Right atrium auricular region (tissue), 2 donors: ENCODE measurements at regions not wholly inside any gene's neighbourhood (a gene's known extent, or its start where the extent isn't known, plus 50 kb on each side); places are given as distances from the start of the nearest gene placed in this dataset.

Experiments
- DNase-seq: peaks from one replicate; pipeline ENCODE4 v3.0.0-alpha.2; 2019; ENCODE audit warnings: low spot score
- H3K27ac ChIP-seq, 2 donors: fragments of 200-600 bp; sonication (generic); 1 replicate in 1 of 2; 2 replicates in 1 of 2; pipeline ENCODE4 v1.5.1; 2016 to 2019
- H3K27me3 ChIP-seq, 2 donors: fragments of 200-600 bp; sonication (generic); one replicate each; pipeline versions ENCODE4 v1.5.1 to v1.6.0; 2017 to 2019
- H3K36me3 ChIP-seq: fragments of 200-600 bp; sonication (generic); one replicate; pipeline ENCODE4 v1.5.1; 2016
- H3K4me1 ChIP-seq, 2 donors: fragments of 200-600 bp; sonication (generic); one replicate each; pipeline versions ENCODE4 v1.5.1 to v1.6.0; 2017 to 2019
- H3K4me3 ChIP-seq, 2 donors: fragments of 200-600 bp; sonication (generic); 1 replicate in 1 of 2; 2 replicates in 1 of 2; pipeline ENCODE4 v1.5.1; 2017 to 2019; ENCODE audit warnings: mild to moderate bottlenecking in 1 of 2, moderate library complexity in 1 of 2
- H3K9me3 ChIP-seq, 2 donors: fragments of 200-600 bp; sonication (generic); one replicate each; pipeline ENCODE4 v1.5.1; 2019
- CTCF ChIP-seq, 2 donors: fragments of 200-600 bp; sonication (generic); IDR thresholded peaks; one replicate each; pipeline ENCODE4 v1.5.1; 2019; ENCODE audit warnings: antibody characterized with exemption in 2 of 2

- Histone ChIP-seq H3K36me3 (no peaks in the 10 kb centered on the region), H3K9me3 (peaks cover 0 to 8% of the 10 kb centered on the region in 2 donors), H3K4me3 (no peak overlapping the region), H3K27ac (no peak overlapping the region), H3K27me3 (no peaks in the 10 kb centered on the region), H3K4me1 (no peaks in the 10 kb centered on the region)
- no peak for TF ChIP-seq CTCF (IDR thresholded peaks at IDR 0.05)
- DNase-seq: no peak
Observed at GRCh38 chr6:119463081-119463626, 113.6 kb upstream of the MAN1A1 start.

GRCh38 chr6:119461187-119461586, 111.6 kb upstream of the MAN1A1 start:
- Histone ChIP-seq H3K9me3 (peaks cover 0 to 8% of the 10 kb centered on the region in 2 donors), H3K27me3 (no peaks in the 10 kb centered on the region), H3K27ac (no peak overlapping the region), H3K4me1 (no peaks in the 10 kb centered on the region), H3K4me3 (no peak overlapping the region), H3K36me3 (no peaks in the 10 kb centered on the region)
- DNase-seq: no peak
- no peak for TF ChIP-seq CTCF (IDR thresholded peaks at IDR 0.05)

GRCh38 chr6:119459207-119459974, 109.8 kb upstream of the MAN1A1 start:
- no peaks in the 10 kb centered on the region for H3K27me3 ChIP-seq
- no peak overlapping the region for H3K27ac ChIP-seq
- peaks cover 0 to 8% of the 10 kb centered on the region in 2 donors for H3K9me3 ChIP-seq
- no peak overlapping the region for H3K4me3 ChIP-seq
- no peaks in the 10 kb centered on the region for H3K36me3 ChIP-seq
- TF ChIP-seq CTCF (IDR thresholded peaks at IDR 0.05): no peak
- DNase-seq: no peak
- H3K4me1 ChIP-seq: no peaks in the 10 kb centered on the region

GRCh38 chr6:119454714-119455113, 105.2 kb upstream of the MAN1A1 start:
- no peak for TF ChIP-seq CTCF (IDR thresholded peaks at IDR 0.05)
- no peaks in the 10 kb centered on the region for H3K36me3 ChIP-seq
- no peaks in the 10 kb centered on the region for H3K4me1 ChIP-seq
- no peak for DNase-seq
- no peak overlapping the region for H3K27ac ChIP-seq
- H3K4me3 ChIP-seq: no peak overlapping the region
- H3K9me3 ChIP-seq: no peaks in the 10 kb centered on the region
- no peaks in the 10 kb centered on the region for H3K27me3 ChIP-seq

- Histone ChIP-seq H3K9me3 (no peaks in the 10 kb centered on the region), H3K36me3 (no peaks in the 10 kb centered on the region), H3K4me1 (no peaks in the 10 kb centered on the region), H3K27me3 (no peaks in the 10 kb centered on the region), H3K27ac (no peak overlapping the region), H3K4me3 (no peak overlapping the region)
- DNase-seq: no peak
- no peak for TF ChIP-seq CTCF (IDR thresholded peaks at IDR 0.05)
Observed at GRCh38 chr6:119453242-119454200, 104.0 kb upstream of the MAN1A1 start.
